ENCODE measurements at regions not wholly inside any gene's neighbourhood (a gene's known extent, or its start where the extent isn't known, plus 50 kb on each side); places are given as distances from the start of the nearest gene placed in this dataset.

GRCh38 chr10:128811511-128811910 lies 655.5 kb upstream of the MGMT start:
- intact Hi-C loops (cut with DNase I): no loop called here

GRCh38 chr10:128812000-128812399 lies 655.0 kb upstream of the MGMT start:
- intact Hi-C loops (cut with DNase I): no loop called here
- peak overlapping the region; percentile 15 for H3K4me3 ChIP-seq
- H3K27me3 ChIP-seq (ENCODE audit: insufficient read depth in 3 of 3, low read length in 2 of 3): peaks cover 0 to 2% (median 0%) of the 10 kb centered on the region in 3 donors
- H3K27ac ChIP-seq: no peak overlapping the region
- TF ChIP-seq, protein P1, sequence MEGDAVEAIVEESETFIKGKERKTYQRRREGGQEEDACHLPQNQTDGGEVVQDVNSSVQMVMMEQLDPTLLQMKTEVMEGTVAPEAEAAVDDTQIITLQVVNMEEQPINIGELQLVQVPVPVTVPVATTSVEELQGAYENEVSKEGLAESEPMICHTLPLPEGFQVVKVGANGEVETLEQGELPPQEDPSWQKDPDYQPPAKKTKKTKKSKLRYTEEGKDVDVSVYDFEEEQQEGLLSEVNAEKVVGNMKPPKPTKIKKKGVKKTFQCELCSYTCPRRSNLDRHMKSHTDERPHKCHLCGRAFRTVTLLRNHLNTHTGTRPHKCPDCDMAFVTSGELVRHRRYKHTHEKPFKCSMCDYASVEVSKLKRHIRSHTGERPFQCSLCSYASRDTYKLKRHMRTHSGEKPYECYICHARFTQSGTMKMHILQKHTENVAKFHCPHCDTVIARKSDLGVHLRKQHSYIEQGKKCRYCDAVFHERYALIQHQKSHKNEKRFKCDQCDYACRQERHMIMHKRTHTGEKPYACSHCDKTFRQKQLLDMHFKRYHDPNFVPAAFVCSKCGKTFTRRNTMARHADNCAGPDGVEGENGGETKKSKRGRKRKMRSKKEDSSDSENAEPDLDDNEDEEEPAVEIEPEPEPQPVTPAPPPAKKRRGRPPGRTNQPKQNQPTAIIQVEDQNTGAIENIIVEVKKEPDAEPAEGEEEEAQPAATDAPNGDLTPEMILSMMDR (IDR thresholded peaks at IDR 0.05): no peak
- ATAC-seq (no peak), DNase-seq (peak; percentile 41 to 60)
- H3K9me3 ChIP-seq: no peaks in the 10 kb centered on the region
- H3K4me1 ChIP-seq: no peaks in the 10 kb centered on the region
- H3K36me3 ChIP-seq (ENCODE audit: insufficient read depth in 1 of 2, low read depth in 1 of 2): no peaks in the 10 kb centered on the region
- WGBS, 3 donors: 40 to 54% (median 43%) methylated on average over 15 of the region's 15 CpGs

More at GRCh38 chr10:128811511-128811910, 655.5 kb upstream of the MGMT start:
- Histone ChIP-seq H3K27me3 (ENCODE audit: insufficient read depth in 3 of 3, low read length in 2 of 3) (peaks cover 0 to 2% (median 0%) of the 10 kb centered on the region in 3 donors), H3K36me3 (ENCODE audit: insufficient read depth in 1 of 2, low read depth in 1 of 2) (no peaks in the 10 kb centered on the region), H3K4me1 (no peaks in the 10 kb centered on the region), H3K4me3 (no peak overlapping the region), H3K27ac (no peak overlapping the region), H3K9me3 (no peaks in the 10 kb centered on the region)
- TF ChIP-seq, protein P1 (IDR thresholded peaks at IDR 0.05): no peak
- DNase-seq (no peak), ATAC-seq (no peak)
- WGBS, 3 donors: 82 to 85% (median 83%) methylated on average over 10 of the region's 10 CpGs

DNA sequence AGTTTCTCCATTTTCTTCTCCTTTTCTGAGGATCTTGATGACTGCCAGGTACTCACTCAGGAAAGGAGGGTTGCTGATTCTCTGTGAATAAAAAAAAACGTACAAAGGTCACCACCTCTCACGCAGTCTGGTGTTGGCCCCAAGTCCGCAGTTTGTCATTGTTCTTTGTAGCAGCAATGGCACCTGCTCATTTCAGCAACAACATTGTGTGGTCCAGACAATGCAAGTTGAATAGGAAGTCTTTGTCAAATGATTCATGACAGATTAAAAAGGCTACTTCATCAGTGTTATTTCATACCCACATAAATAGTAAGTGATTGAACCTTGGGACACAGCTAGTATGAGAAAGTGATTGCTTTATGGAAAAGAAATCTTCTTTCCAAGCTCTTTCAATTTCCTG lies 653.5 kb upstream of the MGMT start:
- TF ChIP-seq, protein P1 (IDR thresholded peaks at IDR 0.05): no peak
- Histone ChIP-seq H3K4me3 (no peak overlapping the region), H3K36me3 (ENCODE audit: insufficient read depth in 1 of 2, low read depth in 1 of 2) (no peaks in the 10 kb centered on the region), H3K4me1 (no peaks in the 10 kb centered on the region), H3K27me3 (ENCODE audit: insufficient read depth in 3 of 3, low read length in 2 of 3) (no peaks in the 10 kb centered on the region), H3K9me3 (no peaks in the 10 kb centered on the region), H3K27ac (no peak overlapping the region)
- DNase-seq (no peak), ATAC-seq (no peak)
- 65 to 80% (median 66%) methylated on average over 3 of the region's 3 CpGs for whole genome bisulfite sequencing, 3 donors
- intact Hi-C loops (cut with DNase I): no loop called here

GRCh38 chr10:128814024-128814423 lies 653.0 kb upstream of the MGMT start:
- Histone ChIP-seq H3K9me3 (no peaks in the 10 kb centered on the region), H3K27ac (no peak overlapping the region), H3K4me3 (no peak overlapping the region), H3K4me1 (no peaks in the 10 kb centered on the region), H3K36me3 (ENCODE audit: insufficient read depth in 1 of 2, low read depth in 1 of 2) (no peaks in the 10 kb centered on the region), H3K27me3 (ENCODE audit: insufficient read depth in 3 of 3, low read length in 2 of 3) (no peaks in the 10 kb centered on the region)
- TF ChIP-seq, protein P1 (IDR thresholded peaks at IDR 0.05): no peak
- WGBS, 3 donors: 90 to 93% (median 93%) methylated on average over 12 of the region's 12 CpGs
- intact Hi-C loops (cut with DNase I): no loop called here
- DNase-seq (no peak), ATAC-seq (no peak)

- ATAC-seq: no peak
- TF ChIP-seq, protein P1 (IDR thresholded peaks at IDR 0.05): no peak
- no peaks in the 10 kb centered on the region for H3K27me3 ChIP-seq (ENCODE audit: insufficient read depth in 3 of 3, low read length in 2 of 3)
- H3K9me3 ChIP-seq: no peaks in the 10 kb centered on the region
- H3K27ac ChIP-seq: no peak overlapping the region
- WGBS, 3 donors: 51 to 65% (median 64%) methylated on average over 4 of the region's 4 CpGs
- DNase-seq: no peak
- no peaks in the 10 kb centered on the region for H3K36me3 ChIP-seq (ENCODE audit: insufficient read depth in 1 of 2, low read depth in 1 of 2)
- intact Hi-C loops (cut with DNase I): no loop called here
- no peaks in the 10 kb centered on the region for H3K4me1 ChIP-seq
- no peak overlapping the region for H3K4me3 ChIP-seq
Measured at GRCh38 chr10:128814782-128815181, 652.3 kb upstream of the MGMT start.
